H1 (cell line): ENCODE measurements at regions not wholly inside any gene's neighbourhood (a gene's known extent, or its start where the extent isn't known, plus 50 kb on each side); places are given as distances from the start of the nearest gene placed in this dataset.

ENCODE experiments used
- CTCF ChIA-PET: fragments of 300-600 bp; sonication (Branson Sonifier 250); formaldehyde crosslinking; loops from one replicate; lab custom pipeline; 2021; ENCODE audit not compliant: partially characterized antibody; lab: Charles Lee
- POLR2A ChIA-PET: fragments of 300-600 bp; sonication (Branson Sonifier 250); formaldehyde crosslinking; loops from one replicate; lab custom pipeline; 2021; ENCODE audit warnings: inconsistent platforms; ENCODE audit not compliant: partially characterized antibody; lab: Charles Lee
- DNase-seq, 2 experiments: peaks; one replicate each; pipeline versions ENCODE4 v3.0.0 to v3.0.0-alpha.2; 2010 to 2022; ENCODE audit warnings: low spot score in 2 of 2, low read depth in 1 of 2, mixed read lengths in 1 of 2
- FAIRE-seq: peaks from 2 replicates; lab custom pipeline; 2011; peaks lifted over from hg19 to GRCh38; lab: Jason Lieb, UNC
- H2AFZ ChIP-seq: 2 replicates; pipeline ENCODE4 v1.8.1; 2012; ENCODE audit warnings: low read length, inconsistent platforms
- H2AK5ac ChIP-seq: 2 replicates; pipeline ENCODE4 v1.6.1; 2013; ENCODE audit warnings: low read depth, low read length
- H2BK120ac ChIP-seq: replicated peaks from 2 replicates; pipeline ENCODE3; 2013; ENCODE audit warnings: low read depth, low read length, inconsistent platforms
- H2BK12ac ChIP-seq: 2 replicates; pipeline ENCODE4 v1.6.1; 2013; ENCODE audit warnings: low read depth, low read length
- H2BK15ac ChIP-seq: 2 replicates; pipeline ENCODE4 v1.6.1; 2013; ENCODE audit warnings: low read length
- H2BK20ac ChIP-seq: 2 replicates; pipeline ENCODE4 v1.6.1; 2013; ENCODE audit warnings: low read length
- H2BK5ac ChIP-seq: 2 replicates; pipeline ENCODE4 v1.6.1; 2013; ENCODE audit warnings: low read depth, low read length
- H3K14ac ChIP-seq: 2 replicates; pipeline ENCODE4 v1.6.1; 2013; ENCODE audit warnings: inconsistent platforms; ENCODE audit not compliant: insufficient read length
- H3K18ac ChIP-seq: 2 replicates; pipeline ENCODE4 v1.6.1; 2013; ENCODE audit warnings: low read length; ENCODE audit errors: extremely low read depth
- H3K23ac ChIP-seq: 2 replicates; pipeline ENCODE4 v1.6.1; 2013; ENCODE audit warnings: inconsistent platforms; ENCODE audit not compliant: insufficient read length
- H3K23me2 ChIP-seq: 2 replicates; pipeline ENCODE4 v1.6.1; 2013; ENCODE audit warnings: low read depth, low read length
- H3K27ac ChIP-seq: 2 replicates; pipeline ENCODE4 v1.6.1; 2011; ENCODE audit warnings: low read depth, low read length, inconsistent platforms
- H3K27me3 ChIP-seq, 4 experiments: replicated peaks in 1 of 4; 1 replicate in 1 of 4; 2 replicates in 3 of 4; pipeline versions ENCODE4 v1.6.1 to v1.8.1; 2011 to 2013; ENCODE audit warnings: low read length in 3 of 4, mild to moderate bottlenecking in 3 of 4, inconsistent platforms in 2 of 4, mixed read lengths in 2 of 4, moderate library complexity in 1 of 4; ENCODE audit not compliant: control insufficient read depth in 3 of 4, insufficient read depth in 3 of 4; ENCODE audit errors: extremely low read depth in 1 of 4
- H3K36me3 ChIP-seq, 4 experiments: 2 replicates each; pipeline versions ENCODE4 v1.6.1 to v1.8.1; 2011 to 2013; ENCODE audit warnings: mild to moderate bottlenecking in 4 of 4, low read length in 3 of 4, moderate library complexity in 2 of 4, control low read depth in 1 of 4, inconsistent platforms in 1 of 4; ENCODE audit not compliant: insufficient read depth in 4 of 4, control insufficient read depth in 2 of 4
- H3K4ac ChIP-seq: replicated peaks from 2 replicates; pipeline ENCODE3; 2013; ENCODE audit warnings: low read length, low read depth, mixed read lengths, inconsistent platforms; ENCODE audit not compliant: insufficient read length
- H3K4me1 ChIP-seq, 4 experiments: replicated peaks in 1 of 4; 1 replicate in 1 of 4; 2 replicates in 3 of 4; pipeline versions ENCODE4 v1.6.1 to v1.8.1; 2011 to 2013; ENCODE audit warnings: low read length in 3 of 4, inconsistent platforms in 2 of 4, mixed read lengths in 1 of 4; ENCODE audit not compliant: insufficient read depth in 4 of 4, control insufficient read depth in 3 of 4
- H3K4me2 ChIP-seq, 2 experiments: 2 replicates each; pipeline versions ENCODE4 v1.6.1 to v1.8.1; 2011 to 2013; ENCODE audit warnings: low read depth in 2 of 2, low read length in 2 of 2, control low read depth in 1 of 2, inconsistent platforms in 1 of 2, mild to moderate bottlenecking in 1 of 2; ENCODE audit not compliant: insufficient read depth in 1 of 2
- H3K4me3 ChIP-seq, 4 experiments: fragments of 200-600, 300-600 bp in 1 of 4; sonication (generic), shearing (Covaris generic), sonication (Bioruptor Twin) in 1 of 4; 2 replicates each; pipeline versions ENCODE4 v1.5.1 to v1.8.1; 2011 to 2016; ENCODE audit warnings: low read length in 4 of 4, low read depth in 3 of 4, control low read depth in 2 of 4, inconsistent platforms in 2 of 4, mild to moderate bottlenecking in 2 of 4, mixed read lengths in 1 of 4, moderate library complexity in 1 of 4; ENCODE audit not compliant: insufficient read depth in 2 of 4; ENCODE audit errors: extremely low read depth in 1 of 4
- H3K56ac ChIP-seq: replicated peaks from 2 replicates; pipeline ENCODE3; 2013; ENCODE audit warnings: low read depth, mild to moderate bottlenecking, mixed read lengths, low read length, inconsistent platforms; ENCODE audit not compliant: insufficient read length
- H3K79me1 ChIP-seq: 2 replicates; pipeline ENCODE4 v1.6.1; 2013; ENCODE audit warnings: low read depth, low read length, control low read depth
- H3K79me2 ChIP-seq, 2 experiments: 2 replicates each; pipeline versions ENCODE4 v1.6.1 to v1.8.1; 2012 to 2013; ENCODE audit warnings: low read length in 2 of 2, mild to moderate bottlenecking in 2 of 2, inconsistent platforms in 1 of 2; ENCODE audit not compliant: insufficient read depth in 2 of 2, control insufficient read depth in 1 of 2
- H3K9ac ChIP-seq, 4 experiments: replicated peaks in 1 of 4; 1 replicate in 1 of 4; 2 replicates in 3 of 4; pipeline versions ENCODE4 v1.6.1 to v1.8.1; 2011 to 2013; ENCODE audit warnings: low read depth in 3 of 4, low read length in 3 of 4, control low read depth in 2 of 4, mild to moderate bottlenecking in 2 of 4, moderate library complexity in 2 of 4, inconsistent platforms in 1 of 4; ENCODE audit errors: extremely low read depth in 1 of 4
- H3K9me3 ChIP-seq, 2 experiments: 2 replicates each; pipeline versions ENCODE4 v1.6.1 to v1.8.1; 2012 to 2013; ENCODE audit warnings: mild to moderate bottlenecking in 2 of 2, moderate library complexity in 2 of 2, control low read depth in 1 of 2, inconsistent platforms in 1 of 2, low read depth in 1 of 2, low read length in 1 of 2, mixed read lengths in 1 of 2; ENCODE audit not compliant: insufficient read depth in 2 of 2
- H4K20me1 ChIP-seq, 2 experiments: replicated peaks in 1 of 2; 2 replicates each; pipeline versions ENCODE3 to v1.8.1; 2011 to 2013; ENCODE audit warnings: inconsistent platforms in 2 of 2, low read length in 2 of 2, mild to moderate bottlenecking in 1 of 2; ENCODE audit not compliant: insufficient read depth in 2 of 2, control insufficient read depth in 1 of 2
- H4K5ac ChIP-seq: 2 replicates; pipeline ENCODE4 v1.6.1; 2013; ENCODE audit warnings: low read length, low read depth, mixed read lengths, inconsistent platforms; ENCODE audit not compliant: insufficient read length
- H4K8ac ChIP-seq: 2 replicates; pipeline ENCODE4 v1.8.0; 2013; ENCODE audit warnings: mild to moderate bottlenecking, moderate library complexity, low read length, inconsistent platforms; ENCODE audit not compliant: insufficient read depth; ENCODE audit errors: extremely low read depth
- H4K91ac ChIP-seq: replicated peaks from 2 replicates; pipeline ENCODE3; 2013; ENCODE audit warnings: low read length, mixed read lengths, inconsistent platforms; ENCODE audit not compliant: insufficient read length
- BACH1 ChIP-seq: IDR thresholded peaks from 2 replicates; pipeline ENCODE4 v1.6.1; 2012; ENCODE audit warnings: low read length, improper control_type of control experiment
- CBX8 ChIP-seq: fragments of 300-800, 300-1000 bp; sonication (generic); IDR thresholded peaks from 2 replicates; pipeline ENCODE4 v1.7.1; 2016; ENCODE audit warnings: low read depth, low read length, borderline replicate concordance
- CEBPB ChIP-seq: IDR thresholded peaks from 2 replicates; pipeline ENCODE4 v1.6.1; 2012; ENCODE audit warnings: low read depth, low read length
- CTCF ChIP-seq, 3 experiments: IDR thresholded peaks; 1 replicate in 2 of 3; 2 replicates in 1 of 3; pipeline versions ENCODE4 v1.5.1 to v1.6.1; 2011; ENCODE audit warnings: low read length in 3 of 3, mild to moderate bottlenecking in 3 of 3, inconsistent platforms in 2 of 3, low read depth in 1 of 3, moderate library complexity in 1 of 3; ENCODE audit not compliant: insufficient read depth in 1 of 3; ENCODE audit errors: control extremely low read depth in 1 of 3
- KDM1A ChIP-seq: fragments of 200-600, 300-600 bp; sonication (generic); IDR thresholded peaks from 2 replicates; pipeline ENCODE4 v1.7.1; 2016; ENCODE audit warnings: mild to moderate bottlenecking, low read length, borderline replicate concordance
- KDM5A ChIP-seq: fragments of 200-600 bp; IDR thresholded peaks from 2 replicates; pipeline ENCODE4 v1.7.1; 2012; ENCODE audit warnings: mild to moderate bottlenecking, low read length, inconsistent platforms, mixed read lengths
- SAP30 ChIP-seq: fragments of 300-600 bp; sonication (generic); IDR thresholded peaks from 2 replicates; pipeline ENCODE4 v1.7.1; 2012; ENCODE audit warnings: low read length, moderate library complexity, mild to moderate bottlenecking, inconsistent platforms; ENCODE audit not compliant: insufficient read depth, insufficient replicate concordance
- SIX5 ChIP-seq: IDR thresholded peaks from 2 replicates; pipeline ENCODE4 v1.6.1; 2011; ENCODE audit warnings: mild to moderate bottlenecking, low read depth, low read length
- SP1 ChIP-seq: IDR thresholded peaks from 2 replicates; pipeline ENCODE4 v1.6.1; 2011; ENCODE audit warnings: low read depth, low read length
- SP2 ChIP-seq: IDR thresholded peaks from 2 replicates; pipeline ENCODE4 v1.6.1; 2012; ENCODE audit warnings: mild to moderate bottlenecking, low read length, inconsistent platforms
- SRF ChIP-seq: IDR thresholded peaks from 2 replicates; pipeline ENCODE4 v1.6.1; 2011; ENCODE audit warnings: mild to moderate bottlenecking, low read depth, low read length, moderate library complexity
- TAF1 ChIP-seq: IDR thresholded peaks from 2 replicates; pipeline ENCODE4 v1.6.1; 2011; ENCODE audit warnings: mild to moderate bottlenecking, low read depth, low read length
- TBP ChIP-seq: IDR thresholded peaks from 2 replicates; pipeline ENCODE4 v1.6.1; 2011; ENCODE audit warnings: low read depth, low read length, improper control_type of control experiment
- WGBS, 2 experiments: shearing (Covaris generic) in 1 of 2; methylation state at CpG; one replicate each; pipeline versions ENCODE4 v1.1.6 to v1.1.7; 2013 to 2015; ENCODE audit warnings: low lambda C conversion rate in 2 of 2, mixed read lengths in 2 of 2, inconsistent platforms in 1 of 2, low coverage in 1 of 2, missing lambda C conversion rate in 1 of 2; ENCODE audit not compliant: insufficient replicate concordance in 2 of 2, insufficient coverage in 1 of 2, insufficient read length in 1 of 2; ENCODE audit errors: extremely low coverage in 1 of 2, missing lambda C conversion rate in 1 of 2; 5-methylcytosine and 5-hydroxymethylcytosine counted together

- H4K91ac ChIP-seq: no peak overlapping the region
- FAIRE-seq: no peak
- H2AFZ ChIP-seq: no peak overlapping the region
- H3K79me1 ChIP-seq: no peaks in the 10 kb centered on the region
- H3K14ac ChIP-seq: no peak overlapping the region
- H2BK15ac ChIP-seq: no peak overlapping the region
- H2BK120ac ChIP-seq: no peak overlapping the region
- H3K79me2 ChIP-seq: no peaks in the 10 kb centered on the region
- H3K27me3 ChIP-seq: 0 out of 7 replicates have a peak, but pooled peaks cover 0 to 2% (median 0%) of the 10 kb centered on the region in 4 experiments
- no peak overlapping the region for H3K18ac ChIP-seq
- H3K27ac ChIP-seq: no peak overlapping the region
- no peak overlapping the region for H2BK20ac ChIP-seq
- no peak overlapping the region for H3K56ac ChIP-seq
- H3K9ac ChIP-seq: no peak overlapping the region
- no peak overlapping the region for H2AK5ac ChIP-seq
- no peak overlapping the region for H2BK12ac ChIP-seq
- H3K4me3 ChIP-seq: no peak overlapping the region
- ChIA-PET POLR2A (interaction anchor here (1.8 kb wide), 1 partner anchor 12 kb away, joined by 3 read pairs; no protein-coding TSS in a partner anchor), CTCF (interaction anchor here (0.6 to 2.8 kb wide), 6 partner anchors 9 to 148 kb away, joined by 3 to 10 read pairs (median 9); no protein-coding TSS in a partner anchor)
- 50 to 67% methylated on average over 2 to 4 of the region's 4 CpGs for WGBS, 2 experiments
- H3K23me2 ChIP-seq: no peaks in the 10 kb centered on the region
- no peak overlapping the region for H3K23ac ChIP-seq
- peaks cover 0 to 10% (median 5%) of the 10 kb centered on the region in 4 experiments; a peak in 3 of 7 replicates for H3K4me1 ChIP-seq
- no peak overlapping the region for H2BK5ac ChIP-seq
- no peak overlapping the region for H3K4me2 ChIP-seq
- H3K36me3 ChIP-seq: no peaks in the 10 kb centered on the region
- no peaks in the 10 kb centered on the region for H3K9me3 ChIP-seq
- no peak for DNase-seq
- H4K5ac ChIP-seq: no peak overlapping the region
- no peak overlapping the region for H3K4ac ChIP-seq
- H4K8ac ChIP-seq: no peak overlapping the region
- H4K20me1 ChIP-seq: no peaks in the 10 kb centered on the region
- TF ChIP-seq SP1 (no peak), SRF (no peak), KDM1A (no peak), CBX8 (no peak), CEBPB (no peak), SAP30 (no peak), KDM5A (no peak), SP2 (no peak), SIX5 (no peak), CTCF (IDR thresholded peaks at IDR 0.05; ENCODE audit: control extremely low read depth in 1 of 3, insufficient read depth in 1 of 3, low read depth in 1 of 3, low read length in 3 of 3) (no peak), TAF1 (no peak), TBP (no peak), BACH1 (no peak)
These were observed 230.9 kb downstream of the CDC5L start for GRCh38 chr6:44618371-44618770.
